ENCODE measurements at regions not wholly inside any gene's neighbourhood (a gene's known extent, or its start where the extent isn't known, plus 50 kb on each side); places are given as distances from the start of the nearest gene placed in this dataset.
A peak's percentile ranks its signal among the peaks of the same experiment; 100 is the strongest.

GRCh38 chr4:112857461-112857860 is 192.0 kb upstream of the ANK2 start:
- DNase-seq = no peak
- in situ Hi-C loops (cut with MboI; ENCODE audit: low pct_ligation_motif_present in 1 of 4, low pct_unique_long_range_greater_than_20kb in 1 of 4, low sequenced_read_pairs in 3 of 4) = no loop called here
- Histone ChIP-seq H3K36me3 (no peaks in the 10 kb centered on the region), H3K27ac (peak overlapping the region; percentile 30 to 52 (median 40)), H3K9me3 (no peaks in the 10 kb centered on the region), H3K4me1 (peaks cover 0 to 5% (median 1%) of the 10 kb centered on the region in 4 donors), H3K27me3 (no peaks in the 10 kb centered on the region), H3K4me3 (no peak overlapping the region)
- 71 to 75% methylated on average over 1 of the region's 1 CpG for WGBS, 2 donors (ENCODE audit: low coverage in 1 of 2)
- intact Hi-C loops (cut with DNase I; ENCODE audit: low total_unique reads) = no loop called here
- no peak for TF ChIP-seq EP300 (IDR thresholded peaks at IDR 0.05; ENCODE audit: low read depth)
- TF ChIP-seq POLR2AphosphoS5 (IDR thresholded peaks at IDR 0.05) = peak in 1 of 3 donors; percentile 21

- no peak overlapping the region for H3K4me3 ChIP-seq
- no peaks in the 10 kb centered on the region for H3K27me3 ChIP-seq
- DNase-seq = no peak
- peak overlapping the region in 1 of 4 donors; percentile 52 for H3K27ac ChIP-seq
- H3K36me3 ChIP-seq = no peaks in the 10 kb centered on the region
- H3K9me3 ChIP-seq = no peaks in the 10 kb centered on the region
- TF ChIP-seq POLR2A (IDR thresholded peaks at IDR 0.05) (no peak), POLR2AphosphoS5 (IDR thresholded peaks at IDR 0.05) (no peak), EP300 (IDR thresholded peaks at IDR 0.05; ENCODE audit: low read depth) (no peak), CTCF (IDR thresholded peaks at IDR 0.05) (no peak)
- 93 to 95% methylated on average over 3 of the region's 3 CpGs for WGBS, 2 donors (ENCODE audit: low coverage in 1 of 2)
- in situ Hi-C loops (cut with MboI; ENCODE audit: low pct_ligation_motif_present in 1 of 4, low pct_unique_long_range_greater_than_20kb in 1 of 4, low sequenced_read_pairs in 3 of 4) = no loop called here
- intact Hi-C loops (cut with DNase I; ENCODE audit: low total_unique reads) = no loop called here
- peaks cover 0 to 6% (median 2%) of the 10 kb centered on the region in 4 donors for H3K4me1 ChIP-seq
Measured at GRCh38 chr4:112858751-112859150, 190.7 kb upstream of the ANK2 start.

GRCh38 chr4:112859456-112860184 is 189.8 kb upstream of the ANK2 start:
- DNase-seq = no peak
- Histone ChIP-seq H3K36me3 (no peaks in the 10 kb centered on the region), H3K9me3 (no peaks in the 10 kb centered on the region), H3K27ac (peak overlapping the region in 2 of 4 donors; percentile 18 to 60), H3K4me1 (peaks cover 0 to 6% (median 2%) of the 10 kb centered on the region in 4 donors), H3K27me3 (no peaks in the 10 kb centered on the region), H3K4me3 (no peak overlapping the region)
- WGBS, 2 donors (ENCODE audit: low coverage in 1 of 2) = 70 to 72% methylated on average over 2 of the region's 2 CpGs
- intact Hi-C loops (cut with DNase I; ENCODE audit: low total_unique reads) = no loop called here
- in situ Hi-C loops (cut with MboI; ENCODE audit: low pct_ligation_motif_present in 1 of 4, low pct_unique_long_range_greater_than_20kb in 1 of 4, low sequenced_read_pairs in 3 of 4) = no loop called here
- TF ChIP-seq POLR2AphosphoS5 (IDR thresholded peaks at IDR 0.05) = no peak
- TF ChIP-seq CTCF (IDR thresholded peaks at IDR 0.05) = no peak
- TF ChIP-seq EP300 (IDR thresholded peaks at IDR 0.05; ENCODE audit: low read depth) = no peak
- TF ChIP-seq POLR2A (IDR thresholded peaks at IDR 0.05) = no peak

GRCh38 chr4:112860830-112861690 is 188.4 kb upstream of the ANK2 start:
- DNase-seq = no peak
- intact Hi-C loops (cut with DNase I; ENCODE audit: low total_unique reads) = no loop called here
- in situ Hi-C loops (cut with MboI; ENCODE audit: low pct_ligation_motif_present in 1 of 4, low pct_unique_long_range_greater_than_20kb in 1 of 4, low sequenced_read_pairs in 3 of 4) = no loop called here
- no peaks in the 10 kb centered on the region for H3K9me3 ChIP-seq
- no peaks in the 10 kb centered on the region for H3K36me3 ChIP-seq
- H3K27me3 ChIP-seq = no peaks in the 10 kb centered on the region
- TF ChIP-seq POLR2A (IDR thresholded peaks at IDR 0.05) = no peak
- no peak for TF ChIP-seq EP300 (IDR thresholded peaks at IDR 0.05; ENCODE audit: low read depth)
- TF ChIP-seq POLR2AphosphoS5 (IDR thresholded peaks at IDR 0.05) = no peak
- no peak for TF ChIP-seq CTCF (IDR thresholded peaks at IDR 0.05)
- H3K4me1 ChIP-seq = peaks cover 0 to 6% (median 2%) of the 10 kb centered on the region in 4 donors
- H3K4me3 ChIP-seq = no peak overlapping the region
- H3K27ac ChIP-seq = peak overlapping the region in 3 of 4 donors; percentile 1 to 60 (median 38)
- 54 to 69% methylated on average over 4 to 5 of the region's 5 CpGs for WGBS, 2 donors (ENCODE audit: low coverage in 1 of 2)

Data from transverse colon (tissue), 4 donors.